Germinal center (tissue), 1 donor: ENCODE measurements at regions not wholly inside any gene's neighbourhood (a gene's known extent, or its start where the extent isn't known, plus 50 kb on each side); places are given as distances from the start of the nearest gene placed in this dataset.
A peak's percentile ranks its signal among the peaks of the same experiment; 100 is the strongest.

Experiments
- DNase-seq: peaks from one replicate; pipeline ENCODE4 v3.0.0; 2012; ENCODE audit warnings: mixed read lengths, low spot score

GRCh38 chrX:13266641-13267345, 53.1 kb downstream of the ATXN3L start:
- DNase-seq, result no peak

- no peak for DNase-seq
These were observed 54.2 kb downstream of the ATXN3L start for GRCh38 chrX:13265549-13266132.

- DNase-seq, result no peak
These were observed 54.7 kb downstream of the ATXN3L start for GRCh38 chrX:13265111-13265510.

GRCh38 chrX:13263560-13264251, 56.1 kb downstream of the ATXN3L start:
- DNase-seq, result peak; percentile 24

- no peak for DNase-seq
These were observed 58.5 kb downstream of the ATXN3L start for GRCh38 chrX:13261348-13261747.

- no peak for DNase-seq
These were observed 59.3 kb downstream of the ATXN3L start for GRCh38 chrX:13260598-13260997.

- DNase-seq, result no peak
These were observed 61.1 kb downstream of the ATXN3L start for GRCh38 chrX:13258725-13259124.

- DNase-seq, result no peak
These were observed 61.8 kb downstream of the ATXN3L start for GRCh38 chrX:13258052-13258444.

- no peak for DNase-seq
These were observed 62.4 kb downstream of the ATXN3L start for GRCh38 chrX:13257223-13258051.

GRCh38 chrX:13256603-13257002, 63.2 kb downstream of the ATXN3L start:
- no peak for DNase-seq

GRCh38 chrX:13254870-13255269, 65.0 kb downstream of the ATXN3L start:
- DNase-seq, result no peak

GRCh38 chrX:13254076-13254785, 65.6 kb downstream of the ATXN3L start:
- peak; percentile 9 for DNase-seq

GRCh38 chrX:13253223-13253622, 66.6 kb downstream of the ATXN3L start:
- DNase-seq, result peak; percentile 12

- DNase-seq, result no peak
These were observed 67.1 kb downstream of the ATXN3L start for GRCh38 chrX:13252726-13253125.

GRCh38 chrX:13250826-13251580, 68.8 kb downstream of the ATXN3L start:
- no peak for DNase-seq

GRCh38 chrX:13248867-13249486, 70.9 kb downstream of the ATXN3L start:
- DNase-seq, result no peak

- no peak for DNase-seq
These were observed 80.6 kb downstream of the ATXN3L start for GRCh38 chrX:13239272-13239671.

- no peak for DNase-seq
These were observed 83.9 kb downstream of the ATXN3L start for GRCh38 chrX:13235930-13236329.

GRCh38 chrX:13232484-13232883, 87.4 kb downstream of the ATXN3L start:
- DNase-seq, result no peak

- DNase-seq, result no peak
These were observed 93.6 kb downstream of the ATXN3L start for GRCh38 chrX:13226214-13226613.
